SK-N-SH treated with all-trans-retinoic acid at 6 μM for 48 hours (cell line): ENCODE measurements at regions not wholly inside any gene's neighbourhood (a gene's known extent, or its start where the extent isn't known, plus 50 kb on each side); places are given as distances from the start of the nearest gene placed in this dataset.

Experiments used
- ARNTL ChIP-seq: fragments of 450-650 bp; formaldehyde crosslinking; IDR thresholded peaks from 2 replicates; pipeline ENCODE4 v1.5.0; 2020; ENCODE audit warnings: low read depth, mild to moderate bottlenecking, moderate library complexity, borderline replicate concordance
- ESRRG ChIP-seq: fragments of 250-450 bp; sonication (Bioruptor Pico); IDR thresholded peaks from 2 replicates; pipeline ENCODE4 v1.6.1; 2021; ENCODE audit warnings: mild to moderate bottlenecking
- ISL1 ChIP-seq: fragments of 250-450 bp; sonication (Bioruptor Pico); IDR thresholded peaks from 2 replicates; pipeline ENCODE4 v2.1.2; 2022; ENCODE audit warnings: mild to moderate bottlenecking, moderate library complexity
- PPARA ChIP-seq: fragments of 250-450 bp; sonication (Bioruptor Pico); IDR thresholded peaks from 2 replicates; pipeline ENCODE4 v1.5.0; 2020; ENCODE audit warnings: mild to moderate bottlenecking, borderline replicate concordance
- RARB ChIP-seq: fragments of 250-450 bp; sonication (Bioruptor Pico); IDR thresholded peaks from 2 replicates; pipeline ENCODE4 v1.8.0; 2021; ENCODE audit warnings: mild to moderate bottlenecking, moderate library complexity
- TF ChIP-seq, protein P1 (sequence below): fragments of 250-450 bp; sonication (Bioruptor Pico); IDR thresholded peaks from 2 replicates; pipeline ENCODE4 v1.8.0; 2020; ENCODE audit warnings: mild to moderate bottlenecking, moderate library complexity, borderline replicate concordance
- TF ChIP-seq, protein P2 (sequence below): fragments of 250-450 bp; sonication (Bioruptor Pico); IDR thresholded peaks from 2 replicates; pipeline ENCODE4 v1.5.0; 2020; ENCODE audit warnings: mild to moderate bottlenecking, moderate library complexity
- TF ChIP-seq, protein P3 (sequence below): fragments of 250-450 bp; sonication (Bioruptor Pico); IDR thresholded peaks from 2 replicates; pipeline ENCODE4 v1.5.1; 2020; ENCODE audit warnings: low read depth, mild to moderate bottlenecking, moderate library complexity

DNA sequence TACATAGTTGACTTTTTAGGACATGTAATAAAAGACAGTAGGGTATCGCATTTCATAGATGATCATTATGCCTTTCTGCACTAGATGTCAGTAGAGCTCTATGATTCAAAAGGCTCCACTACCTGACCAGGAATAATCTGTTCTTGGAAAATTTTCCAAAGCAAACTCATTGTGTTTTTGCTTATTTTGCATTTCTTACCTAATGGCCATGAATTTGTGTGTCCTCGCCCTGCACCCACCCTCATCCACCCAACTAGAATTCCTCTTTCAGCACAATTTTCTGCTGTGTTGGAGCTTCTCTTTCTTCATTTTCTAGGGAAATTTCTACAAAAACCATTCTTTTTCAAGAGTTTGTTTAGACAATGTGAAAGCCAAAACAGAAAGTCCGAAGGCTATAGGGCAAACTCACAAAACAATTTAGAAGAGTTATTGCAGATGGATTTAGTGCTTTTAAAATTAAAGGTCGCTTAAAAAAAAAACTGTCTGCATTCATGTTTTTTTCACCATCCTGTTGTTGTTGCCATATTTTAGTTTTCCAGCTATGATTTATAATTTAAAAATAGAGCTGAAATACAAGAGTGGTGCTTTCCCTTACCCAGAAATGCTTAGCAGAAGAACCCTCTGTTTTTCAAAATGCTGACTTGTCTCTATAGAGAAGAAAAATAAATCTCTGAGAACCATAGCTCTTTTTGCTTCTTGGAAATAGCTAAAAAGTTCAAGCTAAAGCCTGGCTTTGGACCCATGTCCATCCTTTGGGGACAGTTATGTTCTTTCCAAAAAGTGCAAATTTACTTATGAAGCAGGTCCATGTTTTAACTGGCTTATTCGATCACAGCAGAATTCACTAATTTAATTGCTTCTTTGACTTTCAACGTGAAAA, 183.7 kb downstream of the SPATA18 start:
- TF ChIP-seq ESRRG (no peak), RARB (CRISPR knock-in tag) (no peak), PPARA (no peak), ISL1 (CRISPR knock-in tag) (no peak), ARNTL (CRISPR knock-in tag) (no peak)
- TF ChIP-seq, protein P1, sequence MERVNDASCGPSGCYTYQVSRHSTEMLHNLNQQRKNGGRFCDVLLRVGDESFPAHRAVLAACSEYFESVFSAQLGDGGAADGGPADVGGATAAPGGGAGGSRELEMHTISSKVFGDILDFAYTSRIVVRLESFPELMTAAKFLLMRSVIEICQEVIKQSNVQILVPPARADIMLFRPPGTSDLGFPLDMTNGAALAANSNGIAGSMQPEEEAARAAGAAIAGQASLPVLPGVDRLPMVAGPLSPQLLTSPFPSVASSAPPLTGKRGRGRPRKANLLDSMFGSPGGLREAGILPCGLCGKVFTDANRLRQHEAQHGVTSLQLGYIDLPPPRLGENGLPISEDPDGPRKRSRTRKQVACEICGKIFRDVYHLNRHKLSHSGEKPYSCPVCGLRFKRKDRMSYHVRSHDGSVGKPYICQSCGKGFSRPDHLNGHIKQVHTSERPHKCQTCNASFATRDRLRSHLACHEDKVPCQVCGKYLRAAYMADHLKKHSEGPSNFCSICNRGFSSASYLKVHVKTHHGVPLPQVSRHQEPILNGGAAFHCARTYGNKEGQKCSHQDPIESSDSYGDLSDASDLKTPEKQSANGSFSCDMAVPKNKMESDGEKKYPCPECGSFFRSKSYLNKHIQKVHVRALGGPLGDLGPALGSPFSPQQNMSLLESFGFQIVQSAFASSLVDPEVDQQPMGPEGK (CRISPR knock-in tag): no peak
- TF ChIP-seq, protein P2, sequence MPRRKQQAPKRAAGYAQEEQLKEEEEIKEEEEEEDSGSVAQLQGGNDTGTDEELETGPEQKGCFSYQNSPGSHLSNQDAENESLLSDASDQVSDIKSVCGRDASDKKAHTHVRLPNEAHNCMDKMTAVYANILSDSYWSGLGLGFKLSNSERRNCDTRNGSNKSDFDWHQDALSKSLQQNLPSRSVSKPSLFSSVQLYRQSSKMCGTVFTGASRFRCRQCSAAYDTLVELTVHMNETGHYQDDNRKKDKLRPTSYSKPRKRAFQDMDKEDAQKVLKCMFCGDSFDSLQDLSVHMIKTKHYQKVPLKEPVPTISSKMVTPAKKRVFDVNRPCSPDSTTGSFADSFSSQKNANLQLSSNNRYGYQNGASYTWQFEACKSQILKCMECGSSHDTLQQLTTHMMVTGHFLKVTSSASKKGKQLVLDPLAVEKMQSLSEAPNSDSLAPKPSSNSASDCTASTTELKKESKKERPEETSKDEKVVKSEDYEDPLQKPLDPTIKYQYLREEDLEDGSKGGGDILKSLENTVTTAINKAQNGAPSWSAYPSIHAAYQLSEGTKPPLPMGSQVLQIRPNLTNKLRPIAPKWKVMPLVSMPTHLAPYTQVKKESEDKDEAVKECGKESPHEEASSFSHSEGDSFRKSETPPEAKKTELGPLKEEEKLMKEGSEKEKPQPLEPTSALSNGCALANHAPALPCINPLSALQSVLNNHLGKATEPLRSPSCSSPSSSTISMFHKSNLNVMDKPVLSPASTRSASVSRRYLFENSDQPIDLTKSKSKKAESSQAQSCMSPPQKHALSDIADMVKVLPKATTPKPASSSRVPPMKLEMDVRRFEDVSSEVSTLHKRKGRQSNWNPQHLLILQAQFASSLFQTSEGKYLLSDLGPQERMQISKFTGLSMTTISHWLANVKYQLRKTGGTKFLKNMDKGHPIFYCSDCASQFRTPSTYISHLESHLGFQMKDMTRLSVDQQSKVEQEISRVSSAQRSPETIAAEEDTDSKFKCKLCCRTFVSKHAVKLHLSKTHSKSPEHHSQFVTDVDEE: no peak
- TF ChIP-seq, protein P3, sequence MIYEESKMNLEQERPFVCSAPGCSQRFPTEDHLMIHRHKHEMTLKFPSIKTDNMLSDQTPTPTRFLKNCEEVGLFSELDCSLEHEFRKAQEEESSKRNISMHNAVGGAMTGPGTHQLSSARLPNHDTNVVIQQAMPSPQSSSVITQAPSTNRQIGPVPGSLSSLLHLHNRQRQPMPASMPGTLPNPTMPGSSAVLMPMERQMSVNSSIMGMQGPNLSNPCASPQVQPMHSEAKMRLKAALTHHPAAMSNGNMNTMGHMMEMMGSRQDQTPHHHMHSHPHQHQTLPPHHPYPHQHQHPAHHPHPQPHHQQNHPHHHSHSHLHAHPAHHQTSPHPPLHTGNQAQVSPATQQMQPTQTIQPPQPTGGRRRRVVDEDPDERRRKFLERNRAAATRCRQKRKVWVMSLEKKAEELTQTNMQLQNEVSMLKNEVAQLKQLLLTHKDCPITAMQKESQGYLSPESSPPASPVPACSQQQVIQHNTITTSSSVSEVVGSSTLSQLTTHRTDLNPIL: no peak
